ENCODE measurements at regions not wholly inside any gene's neighbourhood (a gene's known extent, or its start where the extent isn't known, plus 50 kb on each side); places are given as distances from the start of the nearest gene placed in this dataset.

DNA sequence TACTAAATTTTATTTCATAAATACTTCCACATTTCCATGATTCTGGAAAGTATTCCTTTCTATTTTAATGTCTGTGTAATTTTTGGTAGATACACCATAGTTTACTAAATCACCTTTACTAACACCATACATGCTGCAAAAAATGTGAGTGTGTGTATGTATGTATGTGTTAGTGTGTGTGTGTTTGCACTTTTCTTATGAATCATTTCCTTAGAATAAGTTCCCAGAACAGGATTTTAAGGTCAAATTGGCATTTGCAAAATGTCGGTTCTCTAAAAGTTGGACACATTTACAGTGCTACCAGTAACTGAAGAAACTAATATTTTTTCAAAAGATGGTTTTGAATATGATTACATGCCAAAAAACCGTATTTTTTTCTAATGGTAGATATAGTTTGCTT lies 137.1 kb downstream of the CYB561 start:
- H3K36me3 ChIP-seq = no peaks in the 10 kb centered on the region
- no peak overlapping the region for H3K27ac ChIP-seq
- no peaks in the 10 kb centered on the region for H3K9me3 ChIP-seq
- TF ChIP-seq, protein P1, sequence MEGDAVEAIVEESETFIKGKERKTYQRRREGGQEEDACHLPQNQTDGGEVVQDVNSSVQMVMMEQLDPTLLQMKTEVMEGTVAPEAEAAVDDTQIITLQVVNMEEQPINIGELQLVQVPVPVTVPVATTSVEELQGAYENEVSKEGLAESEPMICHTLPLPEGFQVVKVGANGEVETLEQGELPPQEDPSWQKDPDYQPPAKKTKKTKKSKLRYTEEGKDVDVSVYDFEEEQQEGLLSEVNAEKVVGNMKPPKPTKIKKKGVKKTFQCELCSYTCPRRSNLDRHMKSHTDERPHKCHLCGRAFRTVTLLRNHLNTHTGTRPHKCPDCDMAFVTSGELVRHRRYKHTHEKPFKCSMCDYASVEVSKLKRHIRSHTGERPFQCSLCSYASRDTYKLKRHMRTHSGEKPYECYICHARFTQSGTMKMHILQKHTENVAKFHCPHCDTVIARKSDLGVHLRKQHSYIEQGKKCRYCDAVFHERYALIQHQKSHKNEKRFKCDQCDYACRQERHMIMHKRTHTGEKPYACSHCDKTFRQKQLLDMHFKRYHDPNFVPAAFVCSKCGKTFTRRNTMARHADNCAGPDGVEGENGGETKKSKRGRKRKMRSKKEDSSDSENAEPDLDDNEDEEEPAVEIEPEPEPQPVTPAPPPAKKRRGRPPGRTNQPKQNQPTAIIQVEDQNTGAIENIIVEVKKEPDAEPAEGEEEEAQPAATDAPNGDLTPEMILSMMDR (IDR thresholded peaks at IDR 0.05) = no peak
- no peak overlapping the region for H3K4me3 ChIP-seq (ENCODE audit: low read depth in 1 of 2, low read length in 1 of 2)
- H3K27me3 ChIP-seq = no peaks in the 10 kb centered on the region
- H3K4me1 ChIP-seq (ENCODE audit: control insufficient read depth in 1 of 2, insufficient read depth in 1 of 2, low read depth in 1 of 2, low read length in 1 of 2) = no peaks in the 10 kb centered on the region

DNA sequence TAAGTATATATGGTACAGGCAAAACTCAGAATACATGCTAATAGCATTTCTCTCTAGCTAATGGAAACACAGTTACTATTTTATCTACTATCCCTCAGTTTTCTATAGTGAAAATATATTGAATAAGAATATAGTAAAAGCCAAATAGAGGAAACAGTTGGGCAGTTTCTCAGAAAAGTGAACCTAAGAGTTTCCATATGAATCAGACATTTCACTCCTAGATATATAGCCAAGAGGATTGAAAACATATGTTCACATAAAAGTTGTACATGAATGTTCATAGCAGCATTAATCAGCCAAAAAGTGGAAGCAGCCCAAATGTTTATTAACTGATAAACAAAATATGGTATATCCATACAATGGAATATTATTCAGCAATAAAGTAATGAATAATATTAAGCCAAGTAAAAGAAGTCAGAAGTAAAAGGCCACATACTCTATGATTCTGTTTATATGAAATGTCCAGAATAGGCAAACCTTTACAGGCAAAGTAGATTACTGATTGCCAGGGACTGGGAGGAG lies 134.6 kb downstream of the CYB561 start:
- Histone ChIP-seq H3K4me1 (ENCODE audit: control insufficient read depth in 1 of 2, insufficient read depth in 1 of 2, low read depth in 1 of 2, low read length in 1 of 2) (no peaks in the 10 kb centered on the region), H3K36me3 (peaks cover 22% of the 10 kb centered on the region), H3K4me3 (ENCODE audit: low read depth in 1 of 2, low read length in 1 of 2) (no peak overlapping the region), H3K9me3 (no peaks in the 10 kb centered on the region), H3K27me3 (no peaks in the 10 kb centered on the region), H3K27ac (no peak overlapping the region)
- TF ChIP-seq, protein P1 (IDR thresholded peaks at IDR 0.05) = no peak

DNA sequence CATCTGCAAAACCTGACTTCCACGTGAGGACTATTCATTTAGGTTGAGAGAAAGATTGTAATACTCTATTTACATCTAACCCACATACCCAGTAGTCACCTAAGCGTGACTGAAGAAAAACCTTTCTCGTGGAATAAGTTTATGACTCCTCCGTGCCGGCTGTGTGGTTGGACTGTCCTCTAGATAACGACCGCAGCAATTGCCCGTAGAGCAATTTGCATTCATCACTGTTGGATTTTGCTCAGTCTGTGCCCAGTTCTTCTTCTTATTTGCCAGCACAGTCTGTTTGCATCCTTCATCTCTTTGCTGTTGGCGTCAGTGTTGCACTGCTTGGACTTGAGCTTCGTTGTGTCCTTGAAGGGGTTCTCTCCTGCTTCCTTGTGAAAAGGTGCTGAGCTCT lies 131.3 kb downstream of the CYB561 start:
- no peak overlapping the region for H3K27ac ChIP-seq
- peaks cover 48% of the 10 kb centered on the region for H3K36me3 ChIP-seq
- H3K27me3 ChIP-seq = no peaks in the 10 kb centered on the region
- no peak overlapping the region for H3K4me3 ChIP-seq (ENCODE audit: low read depth in 1 of 2, low read length in 1 of 2)
- TF ChIP-seq, protein P1 (IDR thresholded peaks at IDR 0.05) = no peak
- no peaks in the 10 kb centered on the region for H3K9me3 ChIP-seq
- no peaks in the 10 kb centered on the region for H3K4me1 ChIP-seq (ENCODE audit: control insufficient read depth in 1 of 2, insufficient read depth in 1 of 2, low read depth in 1 of 2, low read length in 1 of 2)

DNA sequence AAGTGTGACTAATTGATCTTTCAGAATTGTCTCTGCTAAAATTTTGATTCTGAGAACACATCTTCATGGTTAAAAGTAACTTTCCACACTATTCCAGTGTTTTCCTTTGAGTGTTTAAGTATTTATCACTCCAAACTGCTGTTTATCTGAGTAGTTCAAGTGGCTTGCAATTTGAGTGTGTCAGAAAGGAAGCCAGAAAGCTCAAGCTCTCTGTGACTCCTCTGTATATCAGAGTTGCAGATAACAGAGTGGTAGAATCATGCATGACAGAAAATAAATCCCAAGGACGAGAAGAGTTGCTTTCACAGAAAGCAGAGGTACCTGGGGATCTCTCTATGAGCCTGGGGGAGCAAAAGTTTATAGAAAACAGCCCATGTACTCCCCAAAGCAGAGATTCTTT lies 130.0 kb downstream of the CYB561 start:
- Histone ChIP-seq H3K4me3 (ENCODE audit: low read depth in 1 of 2, low read length in 1 of 2) (no peak overlapping the region), H3K4me1 (ENCODE audit: control insufficient read depth in 1 of 2, insufficient read depth in 1 of 2, low read depth in 1 of 2, low read length in 1 of 2) (no peaks in the 10 kb centered on the region), H3K36me3 (peaks cover 53% of the 10 kb centered on the region), H3K27me3 (no peaks in the 10 kb centered on the region), H3K9me3 (no peaks in the 10 kb centered on the region), H3K27ac (no peak overlapping the region)
- TF ChIP-seq, protein P1 (IDR thresholded peaks at IDR 0.05) = no peak

DNA sequence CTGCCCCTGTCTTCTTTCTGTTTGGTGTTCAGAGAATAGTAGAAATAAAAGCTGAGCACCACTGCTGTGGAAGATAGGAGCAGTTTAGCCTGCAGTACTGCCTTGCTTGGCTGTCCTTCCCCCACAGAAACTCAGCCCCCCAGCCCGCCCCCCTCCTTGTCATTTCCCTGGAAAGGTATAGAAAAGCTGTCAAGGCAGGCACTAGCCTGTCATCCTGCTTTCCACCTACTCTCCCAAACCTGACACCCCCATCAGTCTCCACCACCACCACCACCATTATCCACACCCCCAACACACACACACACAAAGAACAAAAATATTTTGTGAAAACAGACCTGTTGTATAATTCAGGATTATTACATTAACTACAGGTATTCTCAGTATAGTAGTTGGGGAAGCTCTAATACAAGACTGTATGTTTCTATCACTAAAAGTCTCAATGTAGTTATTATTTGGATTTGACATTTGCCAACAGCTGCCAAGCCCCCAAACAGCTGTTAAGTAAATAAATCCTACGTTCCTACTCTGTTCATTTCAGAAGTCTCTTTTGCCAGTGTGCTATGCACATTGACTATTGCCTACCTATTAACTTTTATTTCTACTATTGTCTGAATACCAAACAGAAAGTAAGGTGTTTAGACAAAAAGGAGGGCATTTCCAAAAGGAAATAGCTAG lies 128.8 kb downstream of the CYB561 start:
- TF ChIP-seq, protein P1 (IDR thresholded peaks at IDR 0.05) = no peak
- no peak overlapping the region for H3K27ac ChIP-seq
- no peak overlapping the region for H3K4me3 ChIP-seq (ENCODE audit: low read depth in 1 of 2, low read length in 1 of 2)
- no peaks in the 10 kb centered on the region for H3K27me3 ChIP-seq
- no peaks in the 10 kb centered on the region for H3K9me3 ChIP-seq
- H3K36me3 ChIP-seq = peaks cover 59% of the 10 kb centered on the region
- H3K4me1 ChIP-seq (ENCODE audit: control insufficient read depth in 1 of 2, insufficient read depth in 1 of 2, low read depth in 1 of 2, low read length in 1 of 2) = no peaks in the 10 kb centered on the region

Data from neutrophil (primary cell).